OCI-LY3 (cell line): ENCODE measurements at regions not wholly inside any gene's neighbourhood (a gene's known extent, or its start where the extent isn't known, plus 50 kb on each side); places are given as distances from the start of the nearest gene placed in this dataset.

ENCODE experiments used
- H2AFZ ChIP-seq: fragments of 200-600, 300-600 bp; shearing (Covaris generic); 2 replicates; pipeline ENCODE4 v1.6.0; 2014; ENCODE audit warnings: antibody characterized with exemption, low read depth, low read length
- H3K27ac ChIP-seq: fragments of 200-600, 300-600 bp; sonication (generic); 2 replicates; pipeline ENCODE4 v1.5.1; 2014; ENCODE audit warnings: mild to moderate bottlenecking, low read length, moderate library complexity, mixed read lengths
- H3K27me3 ChIP-seq: fragments of 200-600, 300-600 bp; sonication (generic); 2 replicates; pipeline ENCODE4 v1.6.1; 2014; ENCODE audit warnings: low read depth, low read length, mixed read lengths
- H3K36me3 ChIP-seq: fragments of 200-600, 300-600 bp; sonication (generic); replicated peaks from 2 replicates; pipeline ENCODE3; 2014; ENCODE audit warnings: low read depth, low read length, mixed read lengths
- H3K4me1 ChIP-seq: fragments of 300-600, 200-600 bp; sonication (generic); 2 replicates; pipeline ENCODE4 v1.6.1; 2014; ENCODE audit warnings: low read length, mixed read lengths
- H3K4me2 ChIP-seq: fragments of 200-600, 300-600 bp; sonication (generic); 2 replicates; pipeline ENCODE4 v1.6.1; 2014; ENCODE audit warnings: low read length, mixed read lengths
- H3K4me3 ChIP-seq: fragments of 300-600, 200-600 bp; sonication (generic); 2 replicates; pipeline ENCODE4 v1.5.1; 2014; ENCODE audit warnings: antibody characterized with exemption, mild to moderate bottlenecking, low read length, moderate library complexity
- H3K79me2 ChIP-seq: fragments of 300-600, 200-600 bp; shearing (Covaris generic); 2 replicates; pipeline ENCODE4 v1.6.1; 2014; ENCODE audit warnings: mild to moderate bottlenecking, low read length, mixed read lengths
- H3K9ac ChIP-seq: fragments of 300-600, 200-600 bp; shearing (Covaris generic); 2 replicates; pipeline ENCODE4 v1.6.0; 2014; ENCODE audit warnings: mild to moderate bottlenecking, low read length, moderate library complexity
- H3K9me3 ChIP-seq: fragments of 200-600, 300-600 bp; shearing (Covaris generic); 2 replicates; pipeline ENCODE4 v1.6.1; 2014; ENCODE audit warnings: low read length, mixed read lengths; ENCODE audit not compliant: insufficient read depth
- H4K20me1 ChIP-seq: fragments of 200-600, 300-600 bp; sonication (generic); 2 replicates; pipeline ENCODE4 v1.6.1; 2016; ENCODE audit warnings: low read length, mixed read lengths; ENCODE audit not compliant: insufficient read depth
- EZH2phosphoT487 ChIP-seq: fragments of 200-600 bp; shearing (Covaris generic); IDR thresholded peaks from 2 replicates; pipeline ENCODE4 v1.6.1; 2018; ENCODE audit warnings: antibody characterized with exemption, mixed run types, low read depth
- TF ChIP-seq, protein P1 (sequence below): fragments of 200-600, 300-600 bp; sonication (generic); IDR thresholded peaks from 2 replicates; pipeline ENCODE4 v1.5.1; 2014; ENCODE audit warnings: antibody characterized with exemption, low read length, low read depth

DNA sequence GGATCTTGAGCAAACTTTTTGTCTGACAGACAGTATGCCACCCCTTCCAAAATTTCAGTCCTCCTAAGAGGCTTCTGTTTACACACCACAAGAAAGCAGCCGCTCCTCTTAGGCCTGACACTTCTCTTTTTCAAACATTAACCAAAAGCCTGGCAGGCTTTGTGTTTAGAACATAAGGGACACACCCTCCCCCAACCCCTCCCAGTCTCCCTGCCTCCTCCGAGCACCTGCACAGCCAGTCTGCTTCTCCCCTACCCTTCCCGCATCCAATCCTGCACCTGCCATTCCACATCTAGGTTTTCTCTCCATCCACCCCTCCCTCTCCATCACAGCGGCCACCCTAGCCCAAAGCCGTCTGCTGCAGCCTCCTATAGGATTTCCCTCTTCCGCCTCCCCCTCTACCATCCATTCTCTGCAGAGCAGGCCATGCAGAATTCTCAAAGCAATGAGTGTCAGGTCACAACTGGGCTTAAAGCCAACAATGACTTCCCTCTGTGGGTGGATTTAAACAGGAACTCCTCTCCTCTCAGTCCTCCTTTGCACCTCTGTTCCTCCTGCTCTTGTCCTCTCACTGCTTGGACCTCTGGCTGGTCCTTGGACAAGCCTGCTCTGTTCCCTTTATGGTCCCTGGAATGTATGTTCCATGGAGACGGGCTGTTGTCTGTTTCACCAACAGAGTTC lies 478.2 kb downstream of the NPHP4 start:
- Histone ChIP-seq H3K79me2 (no peaks in the 10 kb centered on the region), H3K9ac (no peak overlapping the region), H3K4me3 (no peak overlapping the region), H3K27ac (no peak overlapping the region), H4K20me1 (no peaks in the 10 kb centered on the region), H3K4me2 (no peak overlapping the region), H3K9me3 (no peaks in the 10 kb centered on the region), H2AFZ (no peak overlapping the region), H3K36me3 (no peaks in the 10 kb centered on the region), H3K27me3 (peaks cover 15% of the 10 kb centered on the region), H3K4me1 (no peaks in the 10 kb centered on the region)
- TF ChIP-seq, protein P1, sequence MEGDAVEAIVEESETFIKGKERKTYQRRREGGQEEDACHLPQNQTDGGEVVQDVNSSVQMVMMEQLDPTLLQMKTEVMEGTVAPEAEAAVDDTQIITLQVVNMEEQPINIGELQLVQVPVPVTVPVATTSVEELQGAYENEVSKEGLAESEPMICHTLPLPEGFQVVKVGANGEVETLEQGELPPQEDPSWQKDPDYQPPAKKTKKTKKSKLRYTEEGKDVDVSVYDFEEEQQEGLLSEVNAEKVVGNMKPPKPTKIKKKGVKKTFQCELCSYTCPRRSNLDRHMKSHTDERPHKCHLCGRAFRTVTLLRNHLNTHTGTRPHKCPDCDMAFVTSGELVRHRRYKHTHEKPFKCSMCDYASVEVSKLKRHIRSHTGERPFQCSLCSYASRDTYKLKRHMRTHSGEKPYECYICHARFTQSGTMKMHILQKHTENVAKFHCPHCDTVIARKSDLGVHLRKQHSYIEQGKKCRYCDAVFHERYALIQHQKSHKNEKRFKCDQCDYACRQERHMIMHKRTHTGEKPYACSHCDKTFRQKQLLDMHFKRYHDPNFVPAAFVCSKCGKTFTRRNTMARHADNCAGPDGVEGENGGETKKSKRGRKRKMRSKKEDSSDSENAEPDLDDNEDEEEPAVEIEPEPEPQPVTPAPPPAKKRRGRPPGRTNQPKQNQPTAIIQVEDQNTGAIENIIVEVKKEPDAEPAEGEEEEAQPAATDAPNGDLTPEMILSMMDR: no peak
- TF ChIP-seq EZH2phosphoT487: no peak

DNA sequence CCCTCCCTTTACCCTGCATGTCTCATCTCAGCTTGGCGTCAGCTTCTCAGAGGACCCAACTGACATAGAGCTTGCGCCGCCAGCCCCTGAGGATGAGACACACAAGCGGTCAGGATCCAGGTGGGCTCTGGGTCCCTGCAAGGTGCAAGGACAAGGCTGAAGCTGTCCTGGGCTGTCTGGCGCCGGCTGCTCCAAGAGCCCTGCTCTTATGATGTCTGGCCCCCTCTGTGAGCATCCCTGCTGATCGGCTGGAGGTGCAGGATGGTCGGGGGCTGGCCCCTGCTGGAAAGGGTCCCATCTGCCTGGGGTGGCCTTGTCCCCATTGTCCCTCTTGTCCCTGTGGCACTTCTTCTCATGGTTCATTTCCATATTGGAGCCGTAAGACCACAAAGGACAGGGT lies 479.0 kb downstream of the NPHP4 start:
- TF ChIP-seq EZH2phosphoT487: no peak
- TF ChIP-seq, protein P1: no peak
- Histone ChIP-seq H3K79me2 (no peaks in the 10 kb centered on the region), H3K9ac (no peak overlapping the region), H3K9me3 (no peaks in the 10 kb centered on the region), H4K20me1 (no peaks in the 10 kb centered on the region), H3K4me3 (no peak overlapping the region), H3K27me3 (peaks cover 15% of the 10 kb centered on the region), H3K4me2 (no peak overlapping the region), H3K27ac (no peak overlapping the region), H3K4me1 (no peaks in the 10 kb centered on the region), H2AFZ (no peak overlapping the region), H3K36me3 (no peaks in the 10 kb centered on the region)

DNA sequence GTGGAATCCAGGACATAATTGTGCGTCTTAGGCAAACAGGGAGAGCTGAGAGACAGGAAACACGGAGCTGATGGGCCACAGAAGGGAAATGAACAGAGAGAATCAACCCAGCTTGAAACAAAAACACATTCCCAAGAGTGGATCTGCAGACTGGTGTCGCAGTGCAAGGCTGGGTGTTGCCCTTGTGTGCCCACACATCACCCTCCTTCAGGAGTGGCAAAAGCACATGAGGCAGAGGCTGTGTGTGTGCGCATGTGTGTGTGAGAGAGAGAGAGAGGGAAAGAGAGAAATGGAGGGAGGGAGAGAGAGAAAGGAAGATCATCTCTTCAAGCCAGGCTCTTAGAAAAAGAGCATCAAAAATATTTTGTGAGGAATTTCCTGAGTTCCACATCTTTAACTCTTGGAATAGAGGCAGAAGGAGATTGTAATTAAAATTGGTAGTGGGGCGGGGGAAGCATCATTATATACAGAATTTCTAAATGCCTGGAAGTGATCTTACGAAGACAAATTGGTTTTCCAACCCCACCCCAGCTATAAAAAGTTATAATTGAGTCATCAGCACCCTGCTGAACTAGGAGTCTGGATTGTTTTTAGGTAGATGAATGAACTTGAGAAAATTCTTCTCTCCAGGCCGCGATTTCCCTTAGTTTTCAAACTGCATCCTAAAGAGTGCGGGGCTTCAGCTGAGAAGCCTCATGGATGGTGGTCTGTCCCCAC lies 480.7 kb downstream of the NPHP4 start:
- Histone ChIP-seq H3K9ac (no peak overlapping the region), H3K9me3 (no peaks in the 10 kb centered on the region), H3K4me1 (no peaks in the 10 kb centered on the region), H3K27me3 (peaks cover 15% of the 10 kb centered on the region), H3K4me3 (no peak overlapping the region), H4K20me1 (no peaks in the 10 kb centered on the region), H2AFZ (no peak overlapping the region), H3K27ac (no peak overlapping the region), H3K36me3 (no peaks in the 10 kb centered on the region), H3K79me2 (no peaks in the 10 kb centered on the region), H3K4me2 (no peak overlapping the region)
- no peak for TF ChIP-seq EZH2phosphoT487
- TF ChIP-seq, protein P1: no peak

DNA sequence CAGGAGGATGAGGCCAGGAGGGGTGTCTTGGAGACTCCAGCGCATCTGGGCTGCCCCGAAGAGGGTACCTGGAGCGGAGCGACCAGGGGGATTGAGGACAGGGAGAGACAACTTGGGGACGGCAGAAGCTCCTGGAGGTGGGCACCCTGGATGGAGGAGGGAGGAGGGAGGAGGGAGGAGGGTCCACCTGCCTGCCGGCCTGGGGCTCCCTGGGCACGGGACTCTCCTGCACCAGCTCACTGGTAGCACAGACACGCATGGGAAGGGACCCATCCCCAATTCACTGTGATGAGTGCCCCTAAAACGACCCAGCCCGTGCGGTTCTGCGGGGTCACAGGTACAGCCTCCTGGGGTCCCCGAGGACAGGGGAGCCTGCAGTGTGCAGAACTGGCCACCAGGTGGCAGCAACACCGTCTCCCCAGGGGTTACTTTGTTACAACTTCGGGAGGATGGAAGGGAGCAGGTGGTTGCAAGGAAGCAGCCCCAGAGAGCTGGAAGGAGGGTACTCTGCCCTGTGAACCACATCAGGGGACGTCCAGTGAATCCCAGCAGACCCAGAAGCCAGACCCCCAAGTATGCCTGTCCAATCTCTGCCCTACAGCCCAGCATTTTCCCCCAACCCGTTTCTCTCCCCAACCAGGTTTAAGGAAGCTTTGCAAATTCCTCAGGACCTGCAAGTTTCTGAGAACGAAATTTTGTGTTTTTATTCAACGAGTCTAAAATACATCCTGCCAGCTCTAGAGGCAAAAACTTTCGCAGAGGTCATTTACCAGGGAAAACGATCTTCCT lies 482.4 kb downstream of the NPHP4 start:
- H3K36me3 ChIP-seq: no peaks in the 10 kb centered on the region
- no peaks in the 10 kb centered on the region for H3K4me1 ChIP-seq
- no peaks in the 10 kb centered on the region for H3K9me3 ChIP-seq
- H3K27me3 ChIP-seq: peaks cover 19% of the 10 kb centered on the region
- no peak overlapping the region for H3K4me3 ChIP-seq
- H3K79me2 ChIP-seq: no peaks in the 10 kb centered on the region
- H3K4me2 ChIP-seq: no peak overlapping the region
- H4K20me1 ChIP-seq: no peaks in the 10 kb centered on the region
- H3K9ac ChIP-seq: no peak overlapping the region
- TF ChIP-seq, protein P1: peak; percentile 84
- TF ChIP-seq EZH2phosphoT487: no peak
- no peak overlapping the region for H2AFZ ChIP-seq
- H3K27ac ChIP-seq: no peak overlapping the region
